ENCODE measurements at regions not wholly inside any gene's neighbourhood (a gene's known extent, or its start where the extent isn't known, plus 50 kb on each side); places are given as distances from the start of the nearest gene placed in this dataset.

- no peaks in the 10 kb centered on the region for H3K36me3 ChIP-seq
- no peak for TF ChIP-seq CTCF (IDR thresholded peaks at IDR 0.05)
- intact Hi-C loops (cut with DNase I): no loop called here
- no peak overlapping the region for H3K27ac ChIP-seq
- no peaks in the 10 kb centered on the region for H3K27me3 ChIP-seq
- no peaks in the 10 kb centered on the region for H3K9me3 ChIP-seq
- ATAC-seq (no peak), DNase-seq (no peak)
- H3K4me3 ChIP-seq: no peak overlapping the region
- no peaks in the 10 kb centered on the region for H3K4me1 ChIP-seq
Measured at GRCh38 chr12:86663173-86663572, 407.0 kb upstream of the MGAT4C start.

- no peaks in the 10 kb centered on the region for H3K27me3 ChIP-seq
- H3K4me1 ChIP-seq: no peaks in the 10 kb centered on the region
- no peak overlapping the region for H3K27ac ChIP-seq
- TF ChIP-seq CTCF (IDR thresholded peaks at IDR 0.05): no peak
- intact Hi-C loops (cut with DNase I): no loop called here
- no peaks in the 10 kb centered on the region for H3K36me3 ChIP-seq
- ATAC-seq: no peak
- no peak for DNase-seq
- no peak overlapping the region for H3K4me3 ChIP-seq
- no peaks in the 10 kb centered on the region for H3K9me3 ChIP-seq
Measured at GRCh38 chr12:86662464-86662863, 406.3 kb upstream of the MGAT4C start.

GRCh38 chr12:86660488-86661147 lies 404.4 kb upstream of the MGAT4C start:
- Histone ChIP-seq H3K27ac (no peak overlapping the region), H3K27me3 (no peaks in the 10 kb centered on the region), H3K36me3 (no peaks in the 10 kb centered on the region), H3K4me3 (no peak overlapping the region), H3K4me1 (no peaks in the 10 kb centered on the region), H3K9me3 (no peaks in the 10 kb centered on the region)
- intact Hi-C loops (cut with DNase I): no loop called here
- no peak for TF ChIP-seq CTCF (IDR thresholded peaks at IDR 0.05)
- DNase-seq (no peak), ATAC-seq (no peak)

GRCh38 chr12:86659985-86660384 lies 403.8 kb upstream of the MGAT4C start:
- Histone ChIP-seq H3K4me1 (no peaks in the 10 kb centered on the region), H3K27me3 (no peaks in the 10 kb centered on the region), H3K9me3 (no peaks in the 10 kb centered on the region), H3K27ac (no peak overlapping the region), H3K4me3 (no peak overlapping the region), H3K36me3 (no peaks in the 10 kb centered on the region)
- ATAC-seq (no peak), DNase-seq (no peak)
- TF ChIP-seq CTCF (IDR thresholded peaks at IDR 0.05): no peak
- intact Hi-C loops (cut with DNase I): no loop called here

GRCh38 chr12:86658303-86658702 lies 402.1 kb upstream of the MGAT4C start:
- H3K36me3 ChIP-seq: no peaks in the 10 kb centered on the region
- H3K4me1 ChIP-seq: no peaks in the 10 kb centered on the region
- H3K9me3 ChIP-seq: no peaks in the 10 kb centered on the region
- intact Hi-C loops (cut with DNase I): no loop called here
- no peak overlapping the region for H3K4me3 ChIP-seq
- H3K27ac ChIP-seq: no peak overlapping the region
- DNase-seq (no peak), ATAC-seq (no peak)
- no peaks in the 10 kb centered on the region for H3K27me3 ChIP-seq
- TF ChIP-seq CTCF (IDR thresholded peaks at IDR 0.05): no peak

GRCh38 chr12:86647800-86648199 lies 391.6 kb upstream of the MGAT4C start:
- H3K36me3 ChIP-seq: no peaks in the 10 kb centered on the region
- no peak for ATAC-seq
- H3K27ac ChIP-seq: no peak overlapping the region
- no peak for DNase-seq
- TF ChIP-seq CTCF (IDR thresholded peaks at IDR 0.05): no peak
- intact Hi-C loops (cut with DNase I): no loop called here
- no peak overlapping the region for H3K4me3 ChIP-seq
- no peaks in the 10 kb centered on the region for H3K9me3 ChIP-seq
- no peaks in the 10 kb centered on the region for H3K4me1 ChIP-seq
- no peaks in the 10 kb centered on the region for H3K27me3 ChIP-seq

Data from upper lobe of right lung (tissue), 1 donor.